Heart right ventricle (tissue), 16 donors: ENCODE measurements at regions not wholly inside any gene's neighbourhood (a gene's known extent, or its start where the extent isn't known, plus 50 kb on each side); places are given as distances from the start of the nearest gene placed in this dataset.
"Not testable (repeated sequence)": the region's sequence is repeated elsewhere in the genome, so short reads cannot be mapped to it uniquely, and the experiment has no call there.

Source experiments
- ATAC-seq, 8 donors: fragments of 200-7000 bp; cut with Tn5 transposase; one replicate each; pipeline ENCODE4 v1.9.1; 2020; ENCODE audit warnings: mild to moderate bottlenecking in 8 of 8, moderate library complexity in 8 of 8, moderate number of reproducible peaks in 1 of 8
- DNase-seq, 2 donors: peaks; one replicate each; pipeline ENCODE4 v3.0.0-alpha.2; 2020
- H3K27ac ChIP-seq, 10 donors: fragments of 200-600 bp; sonication (generic) in 2 of 10; one replicate each; pipeline versions ENCODE4 v1.5.0 to v1.8.0; 2020 to 2022; ENCODE audit warnings: mild to moderate bottlenecking in 3 of 10
- H3K27me3 ChIP-seq, 7 donors: fragments of 200-600 bp; one replicate each; pipeline ENCODE4 v1.8.0; 2021 to 2022; ENCODE audit warnings: mild to moderate bottlenecking in 2 of 7
- H3K36me3 ChIP-seq, 9 donors: fragments of 200-600 bp; sonication (generic) in 1 of 9; one replicate each; pipeline versions ENCODE4 v1.5.0 to v1.8.0; 2020 to 2022; ENCODE audit warnings: mild to moderate bottlenecking in 2 of 9
- H3K4me1 ChIP-seq, 9 donors: fragments of 200-600 bp; sonication (generic) in 1 of 9; one replicate each; pipeline versions ENCODE4 v1.5.0 to v1.8.0; 2020 to 2022; ENCODE audit warnings: mild to moderate bottlenecking in 4 of 9
- H3K4me3 ChIP-seq, 10 donors: fragments of 200-600 bp; sonication (generic) in 2 of 10; one replicate each; pipeline versions ENCODE4 v1.5.0 to v1.8.0; 2020 to 2022; ENCODE audit warnings: mild to moderate bottlenecking in 7 of 10, moderate library complexity in 2 of 10
- H3K9me3 ChIP-seq, 11 donors: fragments of 200-600 bp in 10 of 11; sonication (generic) in 2 of 11; one replicate each; pipeline versions ENCODE4 v1.5.0 to v1.8.0; 2013 to 2022; ENCODE audit warnings: mild to moderate bottlenecking in 2 of 11, control low read depth in 1 of 11, moderate library complexity in 1 of 11
- WGBS, 2 donors: extraction: QIAGEN DNeasy Blood & Tissue Kit; methylation state at CpG; one replicate each; pipeline ENCODE4 v1.1.7; 2013; ENCODE audit warnings: inconsistent platforms in 1 of 2; 5-methylcytosine and 5-hydroxymethylcytosine counted together
- intact Hi-C, 10 donors: fragments of 100-400 bp; cut with DNase I; formaldehyde crosslinking; loops; one replicate each; pipeline versions ENCODE4 v1.11.1 to v1.14.2; 2022
- TF ChIP-seq, protein P1 (sequence below), 9 donors: fragments of 200-600 bp; sonication (generic) in 2 of 9; IDR thresholded peaks; one replicate each; pipeline versions ENCODE4 v1.5.0 to v1.8.0; 2021 to 2022; ENCODE audit warnings: antibody characterized with exemption in 9 of 9, mild to moderate bottlenecking in 5 of 9, moderate library complexity in 1 of 9
- donor health status: Arrhythmogenic right ventricular cardiomyopathy.
- donor health status: ischemic (EF 13 %, LVEDD 7.1; RV severe dilation, severe dysfunction).
- donor health status: healthy with polysubstance abuse.
- donor health status: DM: no; HTN: yes; CAD: no.
- donor health status: DM: no; HTN: no; CAD: no.
- donor health status: ischemic (EF 25% LVEDD 6.9; RV normal size, moderate dysfunction).
- donor health status: ischemic (EF 25% LVEDD 5.7; RV mildly dilated, moderate dysfunction).
- donor health status: healthy.
- donor health status: DM: yes; HTN: yes; CAD: no.
- donor health status: Ischemic cardiomyopathy.
- donor health status: ischemic (EF 35%, LVEDD 5.7; RV mildly dilated, moderate dysfunction).
- donor health status: nonischemic (EF 11% LVEDD 7.7; RV severe dilation, severe dysfunction).
- donor health status: DM: yes; HTN: yes; CAD: no.
- donor health status: PGD.
- donor health status: ischemic (EF 29% LVEDD 5.4; RV normal size, mild dysfunction).
- donor health status: nonischemic (EF 23%, LVEDD 6.1; RV moderate dilation, normal function).

DNA sequence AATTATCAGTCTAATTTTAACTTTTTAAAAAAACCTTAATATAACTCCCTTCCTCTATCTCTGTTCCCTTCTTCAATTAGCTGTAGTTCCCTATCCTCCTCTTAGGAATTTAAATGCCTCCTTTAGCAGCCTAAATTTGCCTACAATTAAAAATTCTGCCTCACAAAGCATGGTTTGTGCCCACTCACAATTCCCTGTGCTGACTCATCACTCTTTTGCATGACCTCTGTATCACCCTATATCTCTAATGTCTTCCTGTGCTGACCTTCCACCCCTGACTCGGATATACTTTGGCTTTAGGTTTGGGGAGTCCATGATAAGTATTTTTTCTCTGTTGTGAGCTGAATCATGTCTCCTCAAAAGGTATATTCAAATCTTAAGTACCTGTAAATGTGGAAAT, 253.6 kb downstream of the RNF144B start:
- Histone ChIP-seq H3K4me3 (no peak overlapping the region), H3K36me3 (no peaks in the 10 kb centered on the region), H3K4me1 (no peaks in the 10 kb centered on the region), H3K9me3 (peaks cover 0 to 6% (median 0%) of the 10 kb centered on the region in 11 donors), H3K27ac (no peak overlapping the region), H3K27me3 (no peaks in the 10 kb centered on the region)
- DNase-seq (no peak), ATAC-seq (no peak)
- 29 to 59% methylated on average over 1 of the region's 1 CpG for WGBS, 2 donors
- TF ChIP-seq, protein P1, sequence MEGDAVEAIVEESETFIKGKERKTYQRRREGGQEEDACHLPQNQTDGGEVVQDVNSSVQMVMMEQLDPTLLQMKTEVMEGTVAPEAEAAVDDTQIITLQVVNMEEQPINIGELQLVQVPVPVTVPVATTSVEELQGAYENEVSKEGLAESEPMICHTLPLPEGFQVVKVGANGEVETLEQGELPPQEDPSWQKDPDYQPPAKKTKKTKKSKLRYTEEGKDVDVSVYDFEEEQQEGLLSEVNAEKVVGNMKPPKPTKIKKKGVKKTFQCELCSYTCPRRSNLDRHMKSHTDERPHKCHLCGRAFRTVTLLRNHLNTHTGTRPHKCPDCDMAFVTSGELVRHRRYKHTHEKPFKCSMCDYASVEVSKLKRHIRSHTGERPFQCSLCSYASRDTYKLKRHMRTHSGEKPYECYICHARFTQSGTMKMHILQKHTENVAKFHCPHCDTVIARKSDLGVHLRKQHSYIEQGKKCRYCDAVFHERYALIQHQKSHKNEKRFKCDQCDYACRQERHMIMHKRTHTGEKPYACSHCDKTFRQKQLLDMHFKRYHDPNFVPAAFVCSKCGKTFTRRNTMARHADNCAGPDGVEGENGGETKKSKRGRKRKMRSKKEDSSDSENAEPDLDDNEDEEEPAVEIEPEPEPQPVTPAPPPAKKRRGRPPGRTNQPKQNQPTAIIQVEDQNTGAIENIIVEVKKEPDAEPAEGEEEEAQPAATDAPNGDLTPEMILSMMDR (IDR thresholded peaks at IDR 0.05), result no peak
- intact Hi-C loops, result no loop called here

DNA sequence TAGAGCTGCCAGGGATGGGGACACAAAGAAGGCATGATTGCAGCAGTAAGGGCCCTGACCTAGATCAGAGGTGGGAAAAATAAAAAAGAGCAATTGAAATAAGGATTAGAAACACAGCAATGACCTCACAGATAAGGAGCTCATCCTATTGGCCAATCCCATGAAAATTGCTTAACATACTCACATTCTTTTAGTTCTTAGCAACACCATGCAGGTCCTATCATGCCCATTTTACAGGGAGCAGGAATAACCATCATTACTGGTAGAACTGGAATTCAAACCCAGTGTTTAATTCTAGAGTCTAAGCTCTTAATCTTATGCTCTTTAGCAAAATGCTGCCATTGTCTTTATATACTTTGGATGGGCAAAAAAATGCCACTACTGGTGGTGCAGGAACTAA, 267.7 kb downstream of the RNF144B start:
- DNase-seq (no peak), ATAC-seq (no peak)
- Histone ChIP-seq H3K4me3 (no peak overlapping the region), H3K4me1 (no peaks in the 10 kb centered on the region), H3K36me3 (no peaks in the 10 kb centered on the region), H3K27ac (no peak overlapping the region), H3K9me3 (peaks cover 0 to 15% (median 0%) of the 10 kb centered on the region in 11 donors), H3K27me3 (no peaks in the 10 kb centered on the region)
- intact Hi-C loops, result no loop called here
- TF ChIP-seq, protein P1 (IDR thresholded peaks at IDR 0.05), result no peak

DNA sequence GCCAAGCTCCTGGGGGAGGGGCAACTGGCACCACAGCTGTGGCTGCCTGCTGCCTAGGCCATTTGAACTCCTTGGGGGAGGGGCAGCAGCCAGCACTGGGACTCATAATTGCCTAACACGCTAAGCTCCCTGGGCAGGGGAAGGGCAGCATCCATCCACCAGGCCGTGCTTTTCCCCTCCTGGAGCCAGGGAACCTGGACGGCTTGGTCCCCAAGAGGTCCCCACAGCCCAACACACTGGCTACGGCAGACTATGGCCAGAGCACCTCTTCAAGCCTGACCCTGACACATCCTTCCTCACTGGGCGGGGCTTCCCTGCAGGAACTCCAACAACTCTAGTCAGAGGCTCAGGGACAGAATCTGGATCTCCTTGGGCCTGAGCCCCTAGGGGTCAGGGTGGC, 269.4 kb downstream of the RNF144B start:
- H3K4me1 ChIP-seq, result no peaks in the 10 kb centered on the region
- H3K4me3 ChIP-seq, result no peak overlapping the region
- H3K27ac ChIP-seq, result no peak overlapping the region
- no peaks in the 10 kb centered on the region for H3K27me3 ChIP-seq
- peaks cover 0 to 20% (median 0%) of the 10 kb centered on the region in 11 donors for H3K9me3 ChIP-seq
- intact Hi-C loops, result no loop called here
- 74 to 80% methylated on average over 5 of the region's 5 CpGs for WGBS, 2 donors
- no peak for DNase-seq
- no peaks in the 10 kb centered on the region for H3K36me3 ChIP-seq
- no peak for ATAC-seq
- TF ChIP-seq, protein P1 (IDR thresholded peaks at IDR 0.05), result no peak

DNA sequence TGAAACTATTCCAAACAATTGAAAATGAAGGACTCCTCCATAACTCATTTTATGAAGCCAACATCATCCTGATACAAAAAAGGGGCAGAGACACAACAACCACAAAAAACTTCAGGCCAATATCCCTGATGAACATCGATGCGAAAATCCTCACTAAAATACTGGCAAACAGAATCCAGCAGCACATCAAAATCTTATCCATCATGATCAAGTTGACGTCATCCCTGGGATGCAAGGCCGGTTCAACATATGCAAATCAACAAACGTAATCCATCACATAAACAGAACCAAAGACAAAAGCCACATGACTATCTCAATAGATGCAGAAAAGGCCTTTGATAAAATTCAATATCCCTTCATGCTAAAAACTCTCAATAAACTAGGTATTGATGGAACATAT, 272.8 kb downstream of the RNF144B start:
- H3K4me1 ChIP-seq, H3K36me3 ChIP-seq, H3K27me3 ChIP-seq, intact Hi-C loops, DNase-seq, H3K27ac ChIP-seq, H3K4me3 ChIP-seq, ATAC-seq: not testable (repeated sequence)
- H3K9me3 ChIP-seq, result peaks cover 0 to 20% (median 0%) of the 10 kb centered on the region in 11 donors
- 83 to 89% methylated on average over 5 of the region's 5 CpGs for WGBS, 2 donors

DNA sequence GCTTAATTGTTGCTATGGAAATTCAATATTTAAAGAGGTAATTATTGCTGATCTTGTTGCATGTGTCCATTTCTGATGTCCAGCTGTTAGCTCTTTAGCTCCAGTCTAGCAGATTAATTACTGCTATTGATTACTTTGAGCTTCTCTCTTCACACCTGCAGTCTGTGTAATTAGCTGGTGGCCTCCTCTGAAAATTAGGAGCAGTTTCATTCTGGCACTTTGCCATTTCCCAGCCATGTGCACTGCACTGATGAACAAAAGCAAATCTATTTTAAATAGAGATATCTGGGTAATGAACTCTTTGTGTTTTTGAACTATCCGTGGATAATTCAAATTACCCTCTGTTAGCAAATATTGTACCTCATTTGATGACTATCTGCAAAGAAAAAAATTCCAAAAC, 275.9 kb downstream of the RNF144B start:
- DNase-seq, result no peak
- TF ChIP-seq, protein P1 (IDR thresholded peaks at IDR 0.05), result no peak
- WGBS, 2 donors, result 60 to 62% methylated on average over 1 of the region's 1 CpG
- Histone ChIP-seq H3K9me3 (peaks cover 0 to 20% (median 0%) of the 10 kb centered on the region in 11 donors), H3K4me1 (no peaks in the 10 kb centered on the region), H3K36me3 (no peaks in the 10 kb centered on the region), H3K4me3 (no peak overlapping the region), H3K27ac (no peak overlapping the region), H3K27me3 (no peaks in the 10 kb centered on the region)
- ATAC-seq, result no peak
- intact Hi-C loops, result no loop called here
